Anterior cingulate cortex (tissue), 58 donors: ENCODE measurements at regions not wholly inside any gene's neighbourhood (a gene's known extent, or its start where the extent isn't known, plus 50 kb on each side); places are given as distances from the start of the nearest gene placed in this dataset.
"Not testable (repeated sequence)": the region's sequence is repeated elsewhere in the genome, so short reads cannot be mapped to it uniquely, and the experiment has no call there.

Source experiments
- DNase-seq, 58 donors: peaks; one replicate each; lab custom pipeline; 2025; lab: John Stamatoyannopoulos, UW

DNA sequence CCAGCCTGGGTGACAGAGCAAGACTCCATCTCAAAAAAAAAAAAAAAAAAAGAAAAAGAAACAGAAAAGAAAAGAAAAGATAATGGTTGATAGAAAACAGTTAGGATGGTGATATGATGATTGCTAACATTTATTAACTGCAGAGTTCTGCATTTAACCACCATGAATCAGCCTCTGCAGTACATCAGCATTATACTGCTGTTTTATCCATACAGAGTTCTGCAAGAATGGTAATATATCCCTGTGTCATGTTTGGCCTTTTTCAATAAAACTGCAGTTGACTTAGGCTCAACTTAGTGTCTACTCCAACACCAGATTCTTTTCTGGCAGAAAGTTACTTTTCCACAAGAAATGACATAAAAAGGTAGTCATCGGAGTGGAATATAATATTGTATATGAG is 62.6 kb downstream of the DUSP6 start:
- no peak for DNase-seq

DNA sequence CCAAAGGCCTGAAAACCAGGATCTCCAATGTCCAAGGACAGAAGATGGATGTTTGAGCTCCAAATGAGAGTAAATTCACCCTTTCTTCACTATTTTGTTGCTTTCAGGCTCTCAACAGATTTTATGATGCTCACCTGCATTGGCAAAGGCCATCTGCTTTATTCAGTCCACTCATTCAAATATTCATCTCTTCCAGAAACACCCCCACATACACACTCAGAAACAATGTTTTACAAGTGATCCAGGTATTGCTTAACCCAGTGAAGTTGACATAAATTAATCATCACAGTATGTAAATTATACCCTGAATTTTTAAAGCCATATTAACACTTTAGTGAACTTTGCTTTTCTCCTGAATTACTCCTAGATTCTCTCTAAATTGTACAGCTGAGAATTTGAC is 63.3 kb downstream of the DUSP6 start:
- no peak for DNase-seq

DNA sequence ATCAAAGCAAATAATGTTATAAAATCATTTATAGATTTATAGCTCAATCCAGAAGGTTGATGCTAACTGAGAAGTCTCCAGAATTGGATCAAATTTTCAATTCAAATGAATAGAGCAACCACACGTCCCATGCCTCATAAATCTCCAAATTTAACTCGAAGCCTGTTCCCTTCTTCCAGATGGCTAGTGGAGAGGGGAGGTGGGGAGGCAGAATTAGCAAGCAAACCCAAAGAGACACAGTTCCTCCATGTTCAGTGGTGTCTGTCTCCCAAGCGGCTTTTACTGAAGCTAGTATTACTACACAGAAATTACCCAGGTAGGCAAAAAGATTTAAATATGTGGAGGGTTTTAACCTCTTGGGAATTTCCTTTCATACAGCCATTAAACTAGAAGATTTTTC is 65.8 kb downstream of the DUSP6 start:
- DNase-seq = peak in 6 of 58 donors; percentile 3 to 48 (median 8)

DNA sequence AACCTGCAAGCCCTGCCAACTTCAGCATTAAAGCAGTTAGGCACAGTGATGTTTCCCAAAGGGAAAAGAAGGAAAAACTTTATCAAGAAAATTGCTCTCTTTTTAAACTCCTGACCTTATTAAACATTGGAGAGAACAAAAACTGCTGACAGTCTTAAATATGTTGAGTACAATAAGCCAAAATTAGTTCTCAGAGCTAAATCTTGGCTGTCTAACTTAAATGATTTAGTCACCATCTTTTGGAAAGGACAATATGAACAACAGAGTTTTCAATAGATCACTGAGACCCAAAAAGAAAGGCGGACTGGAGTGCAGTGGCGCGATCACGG is 70.8 kb downstream of the DUSP6 start:
- DNase-seq = no peak

DNA sequence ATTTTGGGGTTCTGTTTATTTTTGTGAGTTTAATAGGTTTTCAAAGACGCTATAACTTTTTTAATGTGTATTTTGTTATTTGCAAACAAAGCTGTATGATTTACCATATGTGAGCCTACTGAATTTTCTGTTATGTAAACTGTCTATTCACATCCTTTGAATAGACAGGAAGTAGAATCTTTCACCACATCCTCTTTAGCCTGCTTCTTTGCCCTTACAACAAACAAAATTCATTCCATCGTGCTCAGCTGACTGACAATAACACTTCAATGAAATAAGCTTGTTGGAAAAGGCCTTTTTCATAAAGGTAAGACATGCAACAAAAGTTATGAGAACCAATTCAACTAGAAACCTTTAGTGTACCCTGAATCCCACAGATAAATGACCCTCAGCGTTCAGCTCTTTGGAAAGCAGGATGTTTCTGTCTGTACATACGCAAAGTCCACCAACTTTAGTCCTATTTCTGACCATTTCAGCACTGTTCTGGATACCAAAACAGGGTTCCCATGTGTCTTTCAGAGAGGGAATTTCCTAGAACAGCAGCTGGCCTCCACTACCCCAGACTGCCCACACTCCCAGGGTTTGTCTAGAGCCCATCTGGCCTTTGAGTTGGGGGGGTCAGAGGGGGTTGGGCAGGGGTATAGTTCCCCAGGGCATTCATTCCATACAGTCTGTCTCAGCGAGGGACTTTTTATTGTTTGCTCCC is 71.3 kb downstream of the DUSP6 start:
- no peak for DNase-seq

DNA sequence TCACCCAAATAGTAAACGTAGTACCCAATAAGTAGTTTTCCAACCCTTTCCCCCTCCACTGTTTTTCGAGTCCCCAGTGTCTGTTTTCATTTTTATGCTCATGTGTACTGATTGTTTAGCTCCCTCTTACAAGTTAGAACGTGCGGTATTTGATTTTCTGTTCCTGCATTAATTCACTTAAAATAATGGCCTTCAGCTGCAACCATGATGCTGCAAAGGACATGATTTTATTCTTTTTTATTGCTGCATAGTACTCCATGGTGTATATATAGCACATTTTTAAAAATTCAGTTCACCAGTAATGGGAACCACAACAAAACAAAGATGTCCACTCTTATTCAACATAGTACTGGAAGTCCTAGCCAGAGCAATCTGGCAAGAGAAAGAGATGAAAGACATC is 72.8 kb downstream of the DUSP6 start:
- no peak for DNase-seq

DNA sequence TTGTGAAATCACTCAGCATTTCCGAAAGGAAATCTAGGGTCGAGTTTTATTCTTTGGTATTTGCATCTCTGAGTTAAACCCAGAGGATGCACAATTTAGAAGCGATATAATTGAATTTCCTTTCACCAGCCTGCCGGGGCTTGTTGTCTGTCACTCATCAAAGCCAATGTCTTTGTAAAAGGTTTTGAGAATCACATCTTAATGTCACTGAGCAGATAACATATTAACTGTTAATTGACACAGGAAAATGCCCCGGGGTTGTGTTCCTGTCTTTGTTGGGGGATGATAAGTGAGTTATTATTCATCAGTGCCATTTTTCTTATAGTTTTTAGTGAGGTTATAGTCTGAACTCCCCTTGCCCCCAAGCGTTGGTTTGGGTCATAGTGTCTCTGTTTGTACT is 73.4 kb downstream of the DUSP6 start:
- no peak for DNase-seq

DNA sequence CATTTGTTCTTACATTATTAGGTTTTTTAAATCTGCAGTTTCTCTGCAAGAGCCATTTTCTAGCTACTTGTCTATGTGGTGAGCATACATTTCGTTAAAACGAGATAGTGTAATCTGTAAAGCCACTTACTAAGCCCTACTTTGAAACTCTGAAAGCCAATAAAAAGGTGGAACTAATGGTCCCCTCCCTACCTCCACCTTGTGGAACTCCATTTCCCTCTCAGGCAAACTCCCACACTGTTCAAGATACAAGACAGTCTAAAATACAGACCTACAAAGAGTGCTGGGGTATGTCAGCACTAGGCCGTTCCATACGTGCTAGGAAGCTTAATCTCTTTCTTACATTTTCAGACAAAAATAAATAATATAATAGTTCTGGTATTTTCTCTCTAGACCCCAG is 74.1 kb downstream of the DUSP6 start:
- no peak for DNase-seq

DNA sequence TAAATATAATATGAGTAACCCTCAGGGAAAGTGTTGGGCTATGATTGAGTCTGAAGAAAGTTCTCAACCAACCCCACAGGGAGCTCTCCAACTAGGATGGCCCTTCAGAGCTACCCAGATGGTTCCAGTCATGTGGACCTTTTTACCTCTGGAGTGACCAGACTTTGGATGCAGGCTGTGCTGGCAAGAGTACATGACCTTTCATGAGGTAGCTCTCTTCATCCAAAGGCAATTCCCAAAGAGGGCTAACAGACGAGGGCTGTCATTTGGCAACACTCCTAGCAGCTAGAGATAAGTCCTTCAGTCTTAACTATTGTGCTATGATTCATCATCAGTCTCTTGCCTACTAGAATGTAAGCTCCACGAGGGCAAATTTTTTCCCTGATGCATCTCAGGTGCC is 75.4 kb downstream of the DUSP6 start:
- no peak for DNase-seq

DNA sequence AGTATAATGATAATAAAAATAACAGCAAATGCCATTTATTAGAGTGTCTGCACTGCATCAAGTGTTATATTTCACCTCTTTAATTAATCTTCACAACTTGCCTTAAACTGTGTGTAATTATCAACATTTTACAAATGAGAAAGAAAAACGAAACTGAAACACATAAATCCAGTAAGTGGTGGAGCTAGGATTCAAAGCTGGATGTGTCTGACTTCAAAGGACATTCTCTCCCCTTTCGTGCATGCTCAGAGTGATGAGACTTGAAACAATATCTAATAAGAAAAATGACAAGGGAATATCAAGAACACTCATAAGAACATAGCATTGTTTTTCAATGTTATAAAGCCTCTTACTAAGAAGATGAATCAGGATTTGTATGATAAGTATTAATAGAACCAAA is 78.8 kb downstream of the DUSP6 start:
- no peak for DNase-seq

DNA sequence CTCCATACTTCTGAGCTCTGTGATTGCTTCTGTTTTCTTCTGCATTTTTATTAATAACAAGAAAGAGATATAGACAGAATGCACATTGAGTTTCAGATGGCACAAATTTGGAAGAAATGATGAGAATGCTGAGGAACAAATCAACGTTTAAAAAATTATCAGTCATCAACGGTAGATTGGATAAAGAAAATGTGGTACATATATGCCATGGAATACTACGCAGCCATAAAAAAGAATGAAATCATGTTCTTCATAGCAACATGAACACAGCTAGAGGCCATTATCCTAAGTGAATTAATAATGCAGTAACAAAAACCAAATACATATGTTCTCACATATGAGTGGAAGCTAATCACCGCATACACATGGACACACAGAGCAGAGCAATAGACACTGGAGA is 81.8 kb downstream of the DUSP6 start:
- DNase-seq = no peak

DNA sequence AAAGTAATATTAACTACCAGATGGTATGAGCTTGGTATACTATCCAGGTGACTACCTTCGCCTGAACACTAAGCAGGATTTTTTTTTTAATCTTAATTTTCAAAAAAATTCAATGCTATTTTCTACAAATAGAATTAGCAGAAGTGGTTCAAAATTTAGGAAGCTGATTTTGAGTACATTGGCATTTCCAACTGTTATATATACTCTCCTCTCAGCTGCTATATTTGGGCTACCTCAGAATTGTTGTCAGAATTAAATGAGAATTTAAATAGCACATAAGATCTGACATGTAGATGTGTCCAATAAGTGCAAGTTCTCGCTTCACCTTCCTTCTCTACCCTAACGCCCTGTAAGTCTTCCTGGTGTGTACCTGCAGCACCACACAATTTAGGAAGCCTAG is 83.1 kb downstream of the DUSP6 start:
- no peak for DNase-seq

DNA sequence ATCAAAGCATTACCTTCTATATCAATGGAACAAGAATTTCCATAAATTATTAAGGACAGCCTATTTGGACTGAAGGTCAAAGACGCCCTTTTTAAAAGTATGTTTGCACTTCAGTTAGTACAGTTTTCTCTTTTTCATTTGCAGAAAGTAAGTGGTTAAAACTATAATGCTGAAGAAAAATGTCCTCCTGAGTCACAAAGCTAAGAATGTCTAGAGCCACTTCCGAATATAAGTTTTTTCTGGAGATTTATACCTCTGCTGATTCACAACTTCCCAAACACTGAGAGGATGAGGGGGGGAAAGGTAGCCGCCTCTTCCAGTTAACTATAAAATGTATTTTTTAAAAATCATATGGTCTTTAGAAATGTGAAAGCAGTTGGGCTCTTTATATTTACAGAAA is 84.9 kb downstream of the DUSP6 start:
- no peak for DNase-seq

DNA sequence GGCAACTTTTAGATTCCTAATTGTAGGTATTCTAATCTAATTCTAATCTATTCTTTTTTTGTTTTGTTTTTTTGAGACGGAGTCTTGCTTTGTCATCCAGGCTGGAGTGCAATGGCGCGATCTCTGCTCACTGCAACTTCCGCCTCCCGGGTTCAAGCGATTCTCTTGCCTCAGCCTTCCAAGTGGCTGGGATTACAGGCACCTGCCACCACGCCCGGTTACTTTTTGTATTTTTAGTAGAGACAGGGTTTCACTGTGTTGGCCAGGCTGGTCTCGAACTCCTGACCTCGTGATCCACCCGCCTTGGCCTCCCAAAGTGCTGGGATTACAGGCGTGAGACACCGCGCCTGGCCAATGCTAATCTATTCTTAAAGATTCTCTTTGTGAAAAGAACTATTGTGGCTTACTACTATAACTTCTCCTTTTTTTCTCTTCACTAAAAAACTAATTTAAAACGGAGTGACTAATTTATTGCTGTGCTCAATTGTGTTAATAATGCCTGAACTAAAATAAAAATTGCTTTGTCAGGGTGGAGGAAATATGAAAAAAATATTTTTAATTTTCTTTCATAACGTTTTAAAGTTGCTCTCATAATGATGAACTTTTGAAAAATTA is 85.6 kb downstream of the DUSP6 start:
- DNase-seq = not testable (repeated sequence)

DNA sequence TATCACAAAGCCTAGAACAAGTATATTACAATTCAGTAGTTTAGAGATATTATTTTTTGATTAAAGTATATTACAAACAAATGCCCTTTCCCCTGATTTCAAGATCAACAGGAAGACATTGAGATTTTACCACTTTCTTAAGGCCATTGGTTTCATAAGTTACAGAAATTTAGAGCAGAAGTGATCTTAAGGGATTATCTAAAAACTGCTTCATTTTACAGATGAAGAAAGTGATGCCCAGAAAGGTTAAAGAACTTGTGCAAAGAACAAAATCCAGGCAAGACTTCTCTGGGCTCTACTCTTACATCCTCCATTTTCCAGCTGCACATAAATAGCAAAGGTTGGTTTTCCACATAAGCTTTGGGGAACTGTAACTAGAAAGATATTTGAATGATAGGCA is 87.5 kb downstream of the DUSP6 start:
- no peak for DNase-seq

DNA sequence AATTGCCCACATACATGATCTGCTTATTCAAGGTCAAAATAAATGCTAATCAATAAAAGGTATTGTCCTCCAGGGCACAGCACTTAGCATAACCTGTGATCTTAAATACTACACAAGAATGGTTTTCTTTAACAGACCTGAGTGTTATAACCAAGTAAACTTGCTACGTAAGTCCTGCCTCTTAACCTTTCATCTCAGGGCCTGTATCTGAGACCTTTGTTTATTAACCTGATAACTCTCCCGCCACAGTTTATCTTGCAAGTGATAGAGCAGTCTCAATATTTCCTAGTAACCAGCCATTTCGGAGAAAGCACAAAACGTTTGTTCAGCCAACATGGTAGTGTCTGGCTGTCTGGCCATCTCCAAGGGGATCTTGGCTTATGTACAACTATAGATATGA is 88.4 kb downstream of the DUSP6 start:
- DNase-seq = no peak

DNA sequence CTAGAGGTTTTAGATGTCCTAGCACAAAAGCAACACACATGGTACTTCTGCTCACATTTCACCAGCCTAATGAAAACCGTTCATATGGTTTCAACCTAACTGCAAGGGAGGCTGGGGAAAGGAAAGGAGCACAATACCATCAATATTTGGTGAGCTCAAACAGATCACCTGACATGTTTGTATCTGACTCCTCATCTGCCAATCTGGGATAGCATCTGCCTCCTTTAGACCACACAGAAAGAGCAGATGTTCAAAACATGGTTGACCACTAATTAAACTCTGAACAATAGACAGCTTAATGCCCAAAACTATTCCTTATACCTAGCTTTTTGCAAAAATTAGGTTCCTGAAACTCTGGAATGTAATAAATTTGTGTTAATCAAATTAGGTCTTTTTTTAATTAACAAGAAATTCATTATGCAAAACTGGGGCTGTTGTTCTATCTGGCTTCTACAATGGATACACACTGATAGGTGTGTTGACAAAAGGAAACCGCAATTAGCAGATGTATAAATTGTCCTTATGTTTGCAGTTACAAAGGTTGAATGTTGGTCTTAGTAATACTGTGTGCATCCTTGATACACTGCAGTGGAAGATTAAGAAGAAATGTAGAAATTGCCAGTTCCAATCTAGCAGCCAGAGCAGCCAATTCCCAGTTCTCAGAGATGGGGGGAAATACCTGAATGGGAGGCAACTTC is 89.3 kb downstream of the DUSP6 start:
- DNase-seq = no peak

DNA sequence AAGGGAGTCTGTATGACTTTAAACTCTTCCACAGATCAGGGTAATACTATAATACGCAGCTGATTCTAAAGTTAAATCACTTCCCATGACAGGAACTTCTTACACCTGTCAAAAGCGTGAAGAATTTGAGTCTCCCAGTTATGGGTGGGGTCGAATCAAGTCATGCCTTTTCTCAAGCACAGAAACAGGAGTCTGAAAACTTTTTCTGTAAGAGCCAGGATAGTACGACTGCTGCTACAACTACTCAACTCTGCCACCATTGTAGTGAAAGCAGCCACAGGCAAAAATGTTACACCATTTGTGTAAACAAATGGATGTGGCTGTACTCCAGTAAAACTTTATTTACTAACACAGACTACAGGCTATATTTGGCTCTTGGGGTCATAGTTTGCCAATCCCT is 90.3 kb downstream of the DUSP6 start:
- DNase-seq = no peak

DNA sequence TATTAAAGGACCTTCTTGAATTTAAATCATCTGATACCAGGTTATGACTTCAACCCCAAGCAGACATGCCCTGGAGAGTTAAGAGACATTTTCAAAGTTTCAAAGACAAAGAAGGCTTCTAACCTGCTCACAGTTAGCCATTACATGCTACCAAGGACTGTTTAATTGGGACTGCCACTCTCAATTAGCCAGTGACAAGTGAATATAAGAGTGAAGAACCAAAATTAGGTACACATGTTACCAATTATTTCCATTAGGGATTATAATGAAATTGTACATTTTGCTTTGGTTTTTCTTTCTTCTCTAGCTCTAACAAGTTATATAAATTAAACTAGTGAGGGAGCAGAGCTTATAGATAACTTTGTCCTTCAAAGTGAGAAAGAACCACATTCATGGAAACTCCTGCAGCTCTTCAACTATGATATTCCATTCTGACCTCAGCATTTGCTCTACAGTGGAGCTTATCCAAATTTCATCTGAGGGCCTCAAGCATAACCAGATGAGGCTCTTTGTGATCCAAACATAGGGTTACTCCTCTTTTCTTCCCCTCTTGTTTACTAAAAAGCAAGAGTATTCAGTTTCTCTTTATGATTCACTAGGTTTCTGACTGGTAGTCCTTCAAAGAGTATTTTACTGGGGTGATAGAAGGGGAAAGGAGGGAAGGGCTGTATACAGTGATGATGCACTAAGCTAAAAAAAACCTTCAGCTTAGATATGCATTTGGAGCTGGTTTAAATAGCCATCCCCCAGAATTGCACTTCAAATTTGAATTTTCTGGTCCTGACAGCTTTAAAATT is 91.3 kb downstream of the DUSP6 start:
- no peak for DNase-seq

DNA sequence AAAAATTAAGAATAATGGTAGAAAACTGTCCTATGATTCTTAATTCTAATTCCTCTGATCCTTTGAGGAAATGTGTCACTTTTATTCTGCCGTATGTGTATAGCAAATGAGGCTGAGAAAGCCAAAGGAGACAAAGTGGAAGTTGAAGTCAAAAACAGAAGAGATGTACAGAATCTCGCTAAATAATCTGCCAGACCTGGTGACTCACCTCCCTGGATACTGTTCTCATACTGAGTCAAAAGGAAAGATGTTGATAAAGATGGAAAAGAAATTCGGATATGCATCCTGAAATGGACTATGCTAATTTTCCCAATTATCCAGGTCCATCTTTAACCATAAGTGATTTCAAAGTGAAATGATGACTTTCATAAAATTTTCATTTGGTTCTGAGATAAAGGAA is 92.5 kb downstream of the DUSP6 start:
- DNase-seq = no peak

DNA sequence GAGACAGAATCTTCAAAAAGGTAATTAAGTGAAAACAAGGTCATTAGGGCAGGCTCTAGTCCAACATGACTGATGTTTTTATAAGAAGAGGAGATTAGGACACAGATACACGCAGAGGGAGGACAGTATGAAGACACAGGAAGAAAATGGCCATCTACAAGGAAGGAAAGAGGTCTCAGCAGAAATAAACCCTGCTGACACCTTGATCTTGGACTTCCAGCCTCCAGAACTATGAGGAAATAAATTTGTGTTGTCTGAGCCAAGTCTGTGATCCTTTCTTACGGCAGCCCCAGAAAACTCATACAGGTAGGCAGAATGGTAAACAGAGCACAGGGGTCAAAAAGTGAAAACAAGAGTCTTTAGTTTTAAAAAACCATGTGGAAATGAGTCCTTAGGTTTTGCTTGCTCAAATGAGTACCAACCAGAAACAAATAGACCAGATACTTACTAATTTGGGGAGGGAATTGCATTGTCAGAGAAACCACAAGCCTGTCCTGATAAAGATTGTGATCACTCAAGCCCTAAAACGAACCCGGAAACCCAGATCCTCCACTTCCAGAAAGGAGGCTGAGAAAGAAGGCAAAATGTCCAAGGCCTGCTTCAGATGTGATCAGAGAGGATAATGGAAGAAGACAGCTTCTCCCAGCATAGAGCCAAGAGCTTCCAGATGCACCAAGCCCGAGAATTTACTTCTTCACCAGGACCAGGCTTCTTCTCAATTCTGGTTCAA is 93.9 kb downstream of the DUSP6 start:
- no peak for DNase-seq
